ENCODE measurements at regions not wholly inside any gene's neighbourhood (a gene's known extent, or its start where the extent isn't known, plus 50 kb on each side); places are given as distances from the start of the nearest gene placed in this dataset.

DNA sequence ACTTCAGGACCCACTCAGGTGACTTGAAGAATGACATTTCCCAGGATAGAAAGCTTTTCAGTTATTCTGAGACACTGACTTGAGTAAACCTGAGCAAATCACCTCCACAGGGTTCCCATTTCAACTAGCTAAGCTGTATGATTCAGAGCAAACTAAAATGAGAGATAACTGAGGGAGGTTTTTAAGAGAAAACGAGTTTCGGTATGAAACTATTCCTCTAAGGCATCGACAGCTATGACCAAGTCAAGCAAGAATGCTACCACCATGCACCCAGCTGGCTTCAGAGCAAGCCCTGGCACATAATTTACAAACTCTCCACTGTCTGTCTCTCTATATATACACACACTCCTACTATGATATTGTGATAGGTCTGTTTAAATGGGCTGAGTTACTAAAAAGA lies 75.4 kb downstream of the PERP start:
- H3K27me3 ChIP-seq (ENCODE audit: control insufficient read depth in 2 of 2, insufficient read depth in 1 of 2, low read length in 1 of 2) = no peaks in the 10 kb centered on the region
- peaks cover 0 to 2% of the 10 kb centered on the region in 2 donors for H3K9me3 ChIP-seq (ENCODE audit: control insufficient read depth in 2 of 2, insufficient read depth in 1 of 2, low read length in 1 of 2)
- H3K4me3 ChIP-seq (ENCODE audit: low read length in 2 of 2) = no peak overlapping the region
- 93% methylated on average over 3 of the region's 3 CpGs for WGBS
- no peak for DNase-seq (ENCODE audit: low read depth in 6 of 9, low spot score in 9 of 9)
- H3K27ac ChIP-seq (ENCODE audit: low read depth in 1 of 2, low read length in 1 of 2) = no peak overlapping the region
- no peaks in the 10 kb centered on the region for H3K4me1 ChIP-seq (ENCODE audit: control insufficient read depth in 2 of 2, insufficient read depth in 2 of 2, low read length in 2 of 2)
- no peaks in the 10 kb centered on the region for H3K36me3 ChIP-seq (ENCODE audit: control insufficient read depth in 2 of 2, insufficient read depth in 2 of 2, low read length in 1 of 2)

DNA sequence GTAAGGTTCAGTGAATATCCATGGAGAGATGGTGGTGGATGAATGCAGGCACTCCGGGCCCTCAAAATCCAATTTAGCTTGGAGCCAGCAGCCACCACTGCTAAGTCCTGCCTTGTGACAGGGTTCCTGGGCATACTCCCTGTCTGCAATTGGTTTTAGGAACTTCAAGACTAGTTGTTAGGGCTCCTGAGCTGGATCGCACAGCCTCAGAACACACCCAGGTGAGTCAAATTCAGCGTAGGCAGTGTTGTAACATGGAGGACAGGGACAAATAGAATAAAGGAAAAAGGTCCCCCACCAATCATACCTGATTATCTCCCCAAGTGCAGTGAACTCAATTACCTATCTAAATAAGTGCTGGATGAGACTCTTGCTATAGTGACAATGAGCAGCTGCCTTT lies 74.6 kb downstream of the PERP start:
- no peak overlapping the region for H3K4me3 ChIP-seq (ENCODE audit: low read length in 2 of 2)
- no peak for DNase-seq (ENCODE audit: low read depth in 6 of 9, low spot score in 9 of 9)
- no peak overlapping the region for H3K27ac ChIP-seq (ENCODE audit: low read depth in 1 of 2, low read length in 1 of 2)
- H3K27me3 ChIP-seq (ENCODE audit: control insufficient read depth in 2 of 2, insufficient read depth in 1 of 2, low read length in 1 of 2) = no peaks in the 10 kb centered on the region
- WGBS = 98% methylated on average over 3 of the region's 3 CpGs
- no peaks in the 10 kb centered on the region for H3K36me3 ChIP-seq (ENCODE audit: control insufficient read depth in 2 of 2, insufficient read depth in 2 of 2, low read length in 1 of 2)
- peaks cover 0 to 2% of the 10 kb centered on the region in 2 donors for H3K9me3 ChIP-seq (ENCODE audit: control insufficient read depth in 2 of 2, insufficient read depth in 1 of 2, low read length in 1 of 2)
- no peaks in the 10 kb centered on the region for H3K4me1 ChIP-seq (ENCODE audit: control insufficient read depth in 2 of 2, insufficient read depth in 2 of 2, low read length in 2 of 2)

DNA sequence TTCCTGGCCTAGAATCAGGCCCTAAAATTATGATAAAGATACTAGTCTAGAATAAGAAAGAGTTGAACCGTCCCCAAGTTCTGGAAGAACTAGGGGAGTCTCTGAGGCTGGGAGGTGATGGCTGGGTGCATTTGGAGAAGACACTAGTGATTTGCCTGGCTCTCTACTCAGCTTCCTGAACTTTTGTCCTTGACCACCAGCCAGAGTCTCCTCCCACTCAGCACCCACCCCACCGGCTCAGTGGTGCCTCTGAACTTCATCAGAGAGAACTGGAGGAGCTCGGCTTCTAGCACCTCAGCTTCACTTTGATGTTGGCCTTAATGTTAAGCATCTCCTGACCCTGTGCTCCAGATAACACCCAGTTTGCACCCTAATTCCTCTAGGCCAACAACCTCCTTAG lies 73.0 kb downstream of the PERP start:
- Histone ChIP-seq H3K27me3 (ENCODE audit: control insufficient read depth in 2 of 2, insufficient read depth in 1 of 2, low read length in 1 of 2) (no peaks in the 10 kb centered on the region), H3K27ac (ENCODE audit: low read depth in 1 of 2, low read length in 1 of 2) (no peak overlapping the region), H3K4me1 (ENCODE audit: control insufficient read depth in 2 of 2, insufficient read depth in 2 of 2, low read length in 2 of 2) (no peaks in the 10 kb centered on the region), H3K4me3 (ENCODE audit: low read length in 2 of 2) (no peak overlapping the region), H3K9me3 (ENCODE audit: control insufficient read depth in 2 of 2, insufficient read depth in 1 of 2, low read length in 1 of 2) (peaks cover 0 to 2% of the 10 kb centered on the region in 2 donors), H3K36me3 (ENCODE audit: control insufficient read depth in 2 of 2, insufficient read depth in 2 of 2, low read length in 1 of 2) (no peaks in the 10 kb centered on the region)
- DNase-seq (ENCODE audit: low read depth in 6 of 9, low spot score in 9 of 9) = no peak
- WGBS = 97% methylated on average over 3 of the region's 3 CpGs

DNA sequence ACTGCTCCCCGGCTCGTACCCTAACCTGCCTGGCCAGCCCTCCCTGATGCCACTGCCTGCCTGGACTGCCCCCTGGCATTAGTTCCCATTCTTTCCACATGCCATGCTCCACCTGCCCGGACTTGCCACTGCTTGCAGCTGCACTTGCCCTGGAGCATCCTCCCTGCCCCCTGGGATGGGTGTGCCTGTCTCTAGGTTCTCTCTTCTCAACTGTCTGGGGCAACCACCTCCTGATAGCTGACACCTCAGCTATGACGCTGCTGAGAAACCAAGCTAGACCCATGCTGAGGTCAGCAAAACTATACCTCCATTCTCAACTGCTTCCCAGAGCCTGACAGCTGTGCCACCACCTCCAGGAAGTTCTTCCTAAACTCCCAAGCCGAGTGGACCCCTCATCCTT lies 72.1 kb downstream of the PERP start:
- no peak for DNase-seq (ENCODE audit: low read depth in 6 of 9, low spot score in 9 of 9)
- Histone ChIP-seq H3K27me3 (ENCODE audit: control insufficient read depth in 2 of 2, insufficient read depth in 1 of 2, low read length in 1 of 2) (no peaks in the 10 kb centered on the region), H3K27ac (ENCODE audit: low read depth in 1 of 2, low read length in 1 of 2) (no peak overlapping the region), H3K36me3 (ENCODE audit: control insufficient read depth in 2 of 2, insufficient read depth in 2 of 2, low read length in 1 of 2) (no peaks in the 10 kb centered on the region), H3K4me3 (ENCODE audit: low read length in 2 of 2) (no peak overlapping the region), H3K9me3 (ENCODE audit: control insufficient read depth in 2 of 2, insufficient read depth in 1 of 2, low read length in 1 of 2) (peaks cover 0 to 2% of the 10 kb centered on the region in 2 donors), H3K4me1 (ENCODE audit: control insufficient read depth in 2 of 2, insufficient read depth in 2 of 2, low read length in 2 of 2) (no peaks in the 10 kb centered on the region)
- 91% methylated on average over 5 of the region's 5 CpGs for WGBS

DNA sequence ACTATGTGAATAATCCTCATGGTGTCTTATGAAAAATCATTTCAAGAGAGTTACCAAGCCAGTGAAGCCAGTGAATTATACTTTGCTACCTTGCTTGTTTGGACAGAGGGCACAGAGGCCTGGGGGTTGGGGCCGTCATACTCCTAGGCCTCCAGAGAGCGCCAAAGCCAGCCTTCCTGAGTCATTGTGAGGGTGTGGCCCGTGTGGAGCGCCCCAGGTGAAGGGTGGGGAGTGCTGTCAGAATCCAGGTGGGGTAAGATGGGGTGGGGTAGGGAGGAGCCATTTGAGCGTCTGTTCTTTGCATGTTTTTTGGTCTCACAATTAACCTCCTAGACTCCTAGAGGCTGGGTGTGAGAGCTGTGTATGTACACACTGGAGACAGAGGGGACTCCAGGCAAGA lies 71.1 kb downstream of the PERP start:
- Histone ChIP-seq H3K4me1 (ENCODE audit: control insufficient read depth in 2 of 2, insufficient read depth in 2 of 2, low read length in 2 of 2) (no peaks in the 10 kb centered on the region), H3K4me3 (ENCODE audit: low read length in 2 of 2) (no peak overlapping the region), H3K27me3 (ENCODE audit: control insufficient read depth in 2 of 2, insufficient read depth in 1 of 2, low read length in 1 of 2) (no peaks in the 10 kb centered on the region), H3K9me3 (ENCODE audit: control insufficient read depth in 2 of 2, insufficient read depth in 1 of 2, low read length in 1 of 2) (peaks cover 0 to 2% of the 10 kb centered on the region in 2 donors), H3K36me3 (ENCODE audit: control insufficient read depth in 2 of 2, insufficient read depth in 2 of 2, low read length in 1 of 2) (no peaks in the 10 kb centered on the region), H3K27ac (ENCODE audit: low read depth in 1 of 2, low read length in 1 of 2) (no peak overlapping the region)
- DNase-seq (ENCODE audit: low read depth in 6 of 9, low spot score in 9 of 9) = no peak
- WGBS = 92% methylated on average over 5 of the region's 5 CpGs

DNA sequence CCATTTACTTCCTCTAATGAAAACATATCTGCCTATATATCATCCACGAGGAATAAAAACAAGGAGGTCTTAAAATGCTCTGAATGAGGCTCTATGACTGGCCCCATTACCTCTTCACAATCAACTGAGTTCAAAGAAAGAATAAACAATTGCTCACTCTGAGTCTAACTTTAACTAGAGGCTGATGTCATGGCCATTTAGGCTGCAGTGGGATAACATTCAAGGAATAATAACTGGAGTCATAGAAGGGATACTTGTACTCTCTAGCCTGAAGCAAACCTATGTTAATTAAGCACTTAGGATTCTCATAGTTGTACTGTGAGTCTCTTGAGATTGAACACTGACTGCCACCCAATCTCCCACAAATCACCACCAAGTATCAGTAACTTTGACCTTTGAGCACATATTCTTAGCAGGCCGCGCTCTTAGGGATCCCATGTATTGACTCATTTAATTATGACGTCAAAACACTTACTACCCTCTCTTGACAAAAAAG lies 70.2 kb downstream of the PERP start:
- 96% methylated on average over 4 of the region's 4 CpGs for WGBS
- H3K27ac ChIP-seq (ENCODE audit: low read depth in 1 of 2, low read length in 1 of 2) = no peak overlapping the region
- no peaks in the 10 kb centered on the region for H3K27me3 ChIP-seq (ENCODE audit: control insufficient read depth in 2 of 2, insufficient read depth in 1 of 2, low read length in 1 of 2)
- H3K36me3 ChIP-seq (ENCODE audit: control insufficient read depth in 2 of 2, insufficient read depth in 2 of 2, low read length in 1 of 2) = no peaks in the 10 kb centered on the region
- H3K9me3 ChIP-seq (ENCODE audit: control insufficient read depth in 2 of 2, insufficient read depth in 1 of 2, low read length in 1 of 2) = peaks cover 0 to 2% of the 10 kb centered on the region in 2 donors
- no peak for DNase-seq (ENCODE audit: low read depth in 6 of 9, low spot score in 9 of 9)
- no peak overlapping the region for H3K4me3 ChIP-seq (ENCODE audit: low read length in 2 of 2)
- no peaks in the 10 kb centered on the region for H3K4me1 ChIP-seq (ENCODE audit: control insufficient read depth in 2 of 2, insufficient read depth in 2 of 2, low read length in 2 of 2)

DNA sequence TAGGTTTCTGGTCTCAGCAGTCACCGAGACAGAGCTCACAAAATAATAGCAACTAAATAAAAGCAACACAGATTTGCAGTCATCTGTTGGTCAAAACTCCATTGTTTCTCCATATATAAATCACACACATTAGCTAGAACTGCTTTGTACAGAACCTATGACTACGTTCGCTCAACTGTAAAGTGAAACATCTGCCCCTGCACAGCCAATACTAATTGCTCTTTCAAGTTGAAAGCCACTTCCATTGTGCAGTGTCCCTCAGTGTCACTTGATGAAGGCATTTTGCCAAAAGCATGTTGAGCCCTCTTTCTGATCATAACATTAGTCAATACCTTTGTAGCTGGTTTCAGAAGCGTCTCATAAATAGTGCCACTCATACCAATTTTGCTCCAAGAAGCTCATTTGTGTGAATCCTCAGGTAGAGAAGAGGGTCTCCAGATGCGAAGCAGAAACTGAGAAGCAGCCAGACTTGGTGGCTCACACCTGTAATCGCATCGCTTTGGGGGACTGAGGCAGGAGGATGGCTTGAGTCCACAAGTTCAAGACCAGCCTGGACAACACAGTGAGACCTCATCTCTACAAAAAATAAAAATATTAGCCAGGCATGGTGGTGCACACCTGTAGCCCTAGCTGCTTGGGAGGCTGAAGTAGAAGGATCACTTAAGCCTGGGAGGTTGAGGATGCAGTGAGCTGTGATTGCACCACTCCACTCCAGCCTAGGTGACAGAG lies 68.9 kb downstream of the PERP start:
- H3K4me3 ChIP-seq (ENCODE audit: low read length in 2 of 2) = no peak overlapping the region
- WGBS = 95% methylated on average over 7 of the region's 7 CpGs
- H3K4me1 ChIP-seq (ENCODE audit: control insufficient read depth in 2 of 2, insufficient read depth in 2 of 2, low read length in 2 of 2) = no peaks in the 10 kb centered on the region
- H3K27ac ChIP-seq (ENCODE audit: low read depth in 1 of 2, low read length in 1 of 2) = no peak overlapping the region
- DNase-seq (ENCODE audit: low read depth in 6 of 9, low spot score in 9 of 9) = no peak
- H3K9me3 ChIP-seq (ENCODE audit: control insufficient read depth in 2 of 2, insufficient read depth in 1 of 2, low read length in 1 of 2) = peaks cover 0 to 4% of the 10 kb centered on the region in 2 donors
- no peaks in the 10 kb centered on the region for H3K36me3 ChIP-seq (ENCODE audit: control insufficient read depth in 2 of 2, insufficient read depth in 2 of 2, low read length in 1 of 2)
- H3K27me3 ChIP-seq (ENCODE audit: control insufficient read depth in 2 of 2, insufficient read depth in 1 of 2, low read length in 1 of 2) = no peaks in the 10 kb centered on the region
